ENCODE measurements at regions not wholly inside any gene's neighbourhood (a gene's known extent, or its start where the extent isn't known, plus 50 kb on each side); places are given as distances from the start of the nearest gene placed in this dataset.
"Not testable (repeated sequence)": the region's sequence is repeated elsewhere in the genome, so short reads cannot be mapped to it uniquely, and the experiment has no call there.

GRCh38 chr15:23860290-23861245, 173.5 kb upstream of the NDN start:
- Mint-ChIP-seq H3K36me3 (ENCODE audit: low read depth) (no peaks in the 10 kb centered on the region), H3K27ac (no peak overlapping the region), H3K9me3 (no peaks in the 10 kb centered on the region), H3K4me3 (no peak overlapping the region), H3K27me3 (no peaks in the 10 kb centered on the region), H3K4me1 (ENCODE audit: low read depth) (no peaks in the 10 kb centered on the region)
- Histone ChIP-seq H3K9me3 (ENCODE audit: control insufficient read depth in 1 of 2, insufficient read depth in 1 of 2, low read length in 2 of 2) (peaks cover 0 to 13% of the 10 kb centered on the region in 2 experiments), H3K4me3 (ENCODE audit: low read length) (no peak overlapping the region), H3K27ac (ENCODE audit: low read depth in 1 of 2, low read length in 2 of 2) (no peak overlapping the region), H3K27me3 (ENCODE audit: control insufficient read depth in 1 of 2, insufficient read depth in 2 of 2, low read length in 2 of 2) (no peaks in the 10 kb centered on the region), H3K36me3 (ENCODE audit: insufficient read depth, low read length) (no peaks in the 10 kb centered on the region), H3K4me1 (ENCODE audit: insufficient read depth, low read length) (no peaks in the 10 kb centered on the region)
- intact Hi-C loops (cut with DNase I, micrococcal nuclease) = no loop called here
- no peak for ATAC-seq (ENCODE audit: poor library complexity)
- no peak for DNase-seq
- CTCF ChIA-PET = no interaction called here
- TF ChIP-seq, protein P1, sequence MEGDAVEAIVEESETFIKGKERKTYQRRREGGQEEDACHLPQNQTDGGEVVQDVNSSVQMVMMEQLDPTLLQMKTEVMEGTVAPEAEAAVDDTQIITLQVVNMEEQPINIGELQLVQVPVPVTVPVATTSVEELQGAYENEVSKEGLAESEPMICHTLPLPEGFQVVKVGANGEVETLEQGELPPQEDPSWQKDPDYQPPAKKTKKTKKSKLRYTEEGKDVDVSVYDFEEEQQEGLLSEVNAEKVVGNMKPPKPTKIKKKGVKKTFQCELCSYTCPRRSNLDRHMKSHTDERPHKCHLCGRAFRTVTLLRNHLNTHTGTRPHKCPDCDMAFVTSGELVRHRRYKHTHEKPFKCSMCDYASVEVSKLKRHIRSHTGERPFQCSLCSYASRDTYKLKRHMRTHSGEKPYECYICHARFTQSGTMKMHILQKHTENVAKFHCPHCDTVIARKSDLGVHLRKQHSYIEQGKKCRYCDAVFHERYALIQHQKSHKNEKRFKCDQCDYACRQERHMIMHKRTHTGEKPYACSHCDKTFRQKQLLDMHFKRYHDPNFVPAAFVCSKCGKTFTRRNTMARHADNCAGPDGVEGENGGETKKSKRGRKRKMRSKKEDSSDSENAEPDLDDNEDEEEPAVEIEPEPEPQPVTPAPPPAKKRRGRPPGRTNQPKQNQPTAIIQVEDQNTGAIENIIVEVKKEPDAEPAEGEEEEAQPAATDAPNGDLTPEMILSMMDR (IDR thresholded peaks at IDR 0.05) = no peak
- POLR2A ChIA-PET = no interaction called here

DNA sequence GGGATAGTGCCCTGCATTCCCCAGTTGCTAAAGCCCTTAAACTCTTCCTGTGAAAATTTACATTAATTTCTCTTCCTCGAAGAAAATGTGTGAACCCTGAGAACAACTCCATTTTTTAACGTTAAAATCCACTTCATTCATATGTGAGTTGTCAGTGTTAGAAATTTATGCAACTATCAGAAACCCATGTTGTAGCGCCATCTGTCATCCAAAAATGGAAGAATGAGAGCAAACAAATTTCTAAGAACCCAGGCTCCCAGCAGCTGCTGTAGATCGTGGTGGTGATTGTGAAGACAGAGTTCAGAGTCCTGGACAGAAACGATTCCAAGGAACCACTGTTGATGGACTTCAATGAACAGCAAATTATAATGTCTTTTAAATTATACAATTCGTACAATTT, 179.7 kb upstream of the NDN start:
- ATAC-seq (ENCODE audit: poor library complexity) (no peak), DNase-seq (no peak)
- no peak overlapping the region for H3K4me3 ChIP-seq (ENCODE audit: low read length)
- ChIA-PET CTCF (no interaction called here), POLR2A (no interaction called here)
- intact Hi-C loops (cut with DNase I, micrococcal nuclease) = no loop called here
- Mint-ChIP-seq H3K9me3 (no peaks in the 10 kb centered on the region), H3K4me1 (ENCODE audit: low read depth) (no peaks in the 10 kb centered on the region), H3K4me3 (no peak overlapping the region), H3K27ac (no peak overlapping the region), H3K36me3 (ENCODE audit: low read depth) (no peaks in the 10 kb centered on the region), H3K27me3 (no peaks in the 10 kb centered on the region)
- no peaks in the 10 kb centered on the region for H3K27me3 ChIP-seq (ENCODE audit: control insufficient read depth in 1 of 2, insufficient read depth in 2 of 2, low read length in 2 of 2)
- H3K4me1 ChIP-seq (ENCODE audit: insufficient read depth, low read length) = no peaks in the 10 kb centered on the region
- peaks cover 0 to 9% of the 10 kb centered on the region in 2 experiments for H3K9me3 ChIP-seq (ENCODE audit: control insufficient read depth in 1 of 2, insufficient read depth in 1 of 2, low read length in 2 of 2)
- no peak overlapping the region for H3K27ac ChIP-seq (ENCODE audit: low read depth in 1 of 2, low read length in 2 of 2)
- no peaks in the 10 kb centered on the region for H3K36me3 ChIP-seq (ENCODE audit: insufficient read depth, low read length)
- TF ChIP-seq, protein P1 (IDR thresholded peaks at IDR 0.05) = no peak

GRCh38 chr15:23869396-23869795, 182.3 kb upstream of the NDN start:
- H3K27ac Mint-ChIP-seq = no peak overlapping the region
- H3K4me3 ChIP-seq (ENCODE audit: low read length) = no peak overlapping the region
- H3K4me1 ChIP-seq (ENCODE audit: insufficient read depth, low read length) = no peaks in the 10 kb centered on the region
- no peak overlapping the region for H3K4me3 Mint-ChIP-seq
- no peak for DNase-seq
- no peaks in the 10 kb centered on the region for H3K36me3 Mint-ChIP-seq (ENCODE audit: low read depth)
- no peaks in the 10 kb centered on the region for H3K36me3 ChIP-seq (ENCODE audit: insufficient read depth, low read length)
- H3K27me3 ChIP-seq (ENCODE audit: control insufficient read depth in 1 of 2, insufficient read depth in 2 of 2, low read length in 2 of 2) = no peaks in the 10 kb centered on the region
- ATAC-seq (ENCODE audit: poor library complexity) = no peak
- H3K27me3 Mint-ChIP-seq = no peaks in the 10 kb centered on the region
- CTCF ChIA-PET = no interaction called here
- H3K4me1 Mint-ChIP-seq (ENCODE audit: low read depth) = no peaks in the 10 kb centered on the region
- H3K27ac ChIP-seq (ENCODE audit: low read depth in 1 of 2, low read length in 2 of 2) = no peak overlapping the region
- POLR2A ChIA-PET = no interaction called here
- peaks cover 0 to 14% of the 10 kb centered on the region in 2 experiments for H3K9me3 ChIP-seq (ENCODE audit: control insufficient read depth in 1 of 2, insufficient read depth in 1 of 2, low read length in 2 of 2)
- TF ChIP-seq, protein P1 (IDR thresholded peaks at IDR 0.05) = no peak
- no peaks in the 10 kb centered on the region for H3K9me3 Mint-ChIP-seq
- intact Hi-C loops (cut with DNase I, micrococcal nuclease) = no loop called here

- DNase-seq; H3K36me3 Mint-ChIP-seq (ENCODE audit: low read depth); intact Hi-C loops (cut with DNase I, micrococcal nuclease); H3K4me3 ChIP-seq (ENCODE audit: low read length); H3K27me3 Mint-ChIP-seq; H3K4me1 Mint-ChIP-seq (ENCODE audit: low read depth); H3K4me3 Mint-ChIP-seq; CTCF ChIA-PET; H3K27ac Mint-ChIP-seq; H3K27ac ChIP-seq (ENCODE audit: low read depth in 1 of 2, low read length in 2 of 2); H3K27me3 ChIP-seq (ENCODE audit: control insufficient read depth in 1 of 2, insufficient read depth in 2 of 2, low read length in 2 of 2); ATAC-seq (ENCODE audit: poor library complexity); POLR2A ChIA-PET; H3K9me3 Mint-ChIP-seq; H3K36me3 ChIP-seq (ENCODE audit: insufficient read depth, low read length); H3K4me1 ChIP-seq (ENCODE audit: insufficient read depth, low read length): not testable (repeated sequence)
- peaks cover 0 to 17% of the 10 kb centered on the region in 2 experiments for H3K9me3 ChIP-seq (ENCODE audit: control insufficient read depth in 1 of 2, insufficient read depth in 1 of 2, low read length in 2 of 2)
Observed at GRCh38 chr15:23873613-23874012, 186.5 kb upstream of the NDN start.
